ENCODE measurements at regions not wholly inside any gene's neighbourhood (a gene's known extent, or its start where the extent isn't known, plus 50 kb on each side); places are given as distances from the start of the nearest gene placed in this dataset.
"Not testable (repeated sequence)": the region's sequence is repeated elsewhere in the genome, so short reads cannot be mapped to it uniquely, and the experiment has no call there.

GRCh38 chr3:25169151-25169550, 258.9 kb upstream of the RARB start:
- no peak for DNase-seq

- DNase-seq = no peak
Observed at GRCh38 chr3:25170021-25170420, 258.0 kb upstream of the RARB start.

- DNase-seq = no peak
Observed at GRCh38 chr3:25171118-25171807, 256.8 kb upstream of the RARB start.

- no peak for DNase-seq
Observed at GRCh38 chr3:25171897-25172296, 256.2 kb upstream of the RARB start.

- DNase-seq = no peak
Observed at GRCh38 chr3:25173606-25174005, 254.5 kb upstream of the RARB start.

GRCh38 chr3:25174251-25174650, 253.8 kb upstream of the RARB start:
- no peak for DNase-seq

GRCh38 chr3:25177041-25177440, 251.0 kb upstream of the RARB start:
- no peak for DNase-seq

- no peak for DNase-seq
Observed at GRCh38 chr3:25178672-25179071, 249.4 kb upstream of the RARB start.

- no peak for DNase-seq
Observed at GRCh38 chr3:25181096-25181495, 247.0 kb upstream of the RARB start.

- no peak for DNase-seq
Observed at GRCh38 chr3:25182794-25183193, 245.3 kb upstream of the RARB start.

GRCh38 chr3:25184641-25185250, 243.3 kb upstream of the RARB start:
- no peak for DNase-seq

GRCh38 chr3:25191673-25192072, 236.4 kb upstream of the RARB start:
- no peak for DNase-seq

- DNase-seq = not testable (repeated sequence)
Observed at GRCh38 chr3:25199567-25199966, 228.5 kb upstream of the RARB start.

GRCh38 chr3:25212736-25213135, 215.3 kb upstream of the RARB start:
- no peak for DNase-seq

- no peak for DNase-seq
Observed at GRCh38 chr3:25214034-25214433, 214.0 kb upstream of the RARB start.

- no peak for DNase-seq
Observed at GRCh38 chr3:25218362-25218761, 209.7 kb upstream of the RARB start.

GRCh38 chr3:25226747-25227146, 201.3 kb upstream of the RARB start:
- no peak for DNase-seq

- no peak for DNase-seq
Observed at GRCh38 chr3:25229586-25229985, 198.5 kb upstream of the RARB start.

- no peak for DNase-seq
Observed at GRCh38 chr3:25235031-25235430, 193.0 kb upstream of the RARB start.

- no peak for DNase-seq
Observed at GRCh38 chr3:25235466-25235865, 192.6 kb upstream of the RARB start.

GRCh38 chr3:25237602-25238001, 190.5 kb upstream of the RARB start:
- no peak for DNase-seq

GRCh38 chr3:25239042-25239441, 189.0 kb upstream of the RARB start:
- no peak for DNase-seq

GRCh38 chr3:25246913-25247312, 181.2 kb upstream of the RARB start:
- DNase-seq = no peak

GRCh38 chr3:25252291-25252690, 175.8 kb upstream of the RARB start:
- no peak for DNase-seq

- no peak for DNase-seq
Observed at GRCh38 chr3:25257026-25257425, 171.0 kb upstream of the RARB start.

Data from CD4-positive, alpha-beta T cell treated with Interferon alpha-2 for 1 hour (primary cell).